DMS79 (cell line): ENCODE measurements at regions not wholly inside any gene's neighbourhood (a gene's known extent, or its start where the extent isn't known, plus 50 kb on each side); places are given as distances from the start of the nearest gene placed in this dataset.

Experiments used
- DNase-seq: peaks from one replicate; lab custom pipeline; 2025; lab: John Stamatoyannopoulos, UW

- no peak for DNase-seq
These were observed 50.3 kb upstream of the GADD45G start for GRCh38 chr9:89554307-89555035.

GRCh38 chr9:89553451-89554010 lies 51.3 kb upstream of the GADD45G start:
- DNase-seq: peak; percentile 67

DNA sequence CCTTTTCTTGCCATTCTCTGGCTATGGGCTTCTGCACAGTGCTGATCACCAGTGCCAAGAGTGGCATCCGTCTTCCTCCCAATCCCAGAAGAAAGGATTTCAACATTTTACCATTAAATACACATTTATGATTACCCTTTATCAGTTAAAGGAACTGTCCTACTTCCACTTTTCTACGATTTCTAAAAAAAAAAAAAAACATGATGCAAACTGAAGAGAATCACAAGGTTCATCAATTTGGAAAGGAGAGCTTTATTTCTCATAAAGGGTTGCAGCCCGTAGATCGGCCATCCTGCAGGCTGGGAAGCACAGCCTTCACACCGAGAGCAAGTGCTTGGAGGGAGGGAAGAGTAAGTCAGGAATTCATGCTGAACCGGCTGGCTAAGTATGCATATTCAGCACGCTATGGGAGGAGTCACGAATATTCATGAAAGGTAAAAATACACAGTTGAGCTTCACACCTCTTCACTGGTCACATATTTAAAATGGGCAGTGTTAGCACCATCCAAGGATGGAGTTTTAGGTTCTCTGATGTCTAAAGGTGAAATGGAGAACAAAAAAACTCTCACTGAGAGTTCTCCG lies 52.5 kb upstream of the SEMA4D start:
- DNase-seq: no peak

- DNase-seq: no peak
These were observed 51.2 kb upstream of the SEMA4D start for GRCh38 chr9:89549031-89549644.

DNA sequence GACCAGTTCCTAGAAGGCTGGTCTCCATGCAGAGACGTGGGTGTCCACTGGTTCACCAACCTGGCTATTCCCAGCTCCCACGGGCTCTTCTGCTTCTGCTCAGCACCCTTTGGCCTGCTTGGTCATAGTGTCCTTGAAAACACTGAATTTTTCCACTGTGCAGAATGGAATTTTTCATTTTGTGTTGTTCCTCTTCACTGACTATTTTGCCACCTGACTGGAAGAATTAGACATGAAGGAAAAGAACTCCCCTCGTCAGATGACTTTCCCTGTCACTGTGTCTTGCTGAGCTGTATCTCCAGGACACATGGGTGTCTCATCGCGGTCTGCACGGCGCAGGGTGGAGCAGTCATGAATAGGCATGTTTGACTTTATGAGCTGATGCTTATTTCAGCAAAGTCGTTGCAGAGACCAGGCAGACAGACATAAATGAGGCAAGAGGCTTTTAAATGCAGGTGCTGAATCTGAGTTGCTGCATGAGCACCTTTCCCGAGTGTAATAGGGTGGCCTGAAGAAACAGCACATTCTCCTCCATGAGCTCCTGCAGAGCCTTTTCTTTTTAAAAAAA lies 50.2 kb upstream of the SEMA4D start:
- no peak for DNase-seq
